NCI-H226 (cell line): ENCODE measurements at regions not wholly inside any gene's neighbourhood (a gene's known extent, or its start where the extent isn't known, plus 50 kb on each side); places are given as distances from the start of the nearest gene placed in this dataset.

Experiments used
- DNase-seq: peaks from one replicate; pipeline ENCODE4 v3.0.0-alpha.2; 2015

DNA sequence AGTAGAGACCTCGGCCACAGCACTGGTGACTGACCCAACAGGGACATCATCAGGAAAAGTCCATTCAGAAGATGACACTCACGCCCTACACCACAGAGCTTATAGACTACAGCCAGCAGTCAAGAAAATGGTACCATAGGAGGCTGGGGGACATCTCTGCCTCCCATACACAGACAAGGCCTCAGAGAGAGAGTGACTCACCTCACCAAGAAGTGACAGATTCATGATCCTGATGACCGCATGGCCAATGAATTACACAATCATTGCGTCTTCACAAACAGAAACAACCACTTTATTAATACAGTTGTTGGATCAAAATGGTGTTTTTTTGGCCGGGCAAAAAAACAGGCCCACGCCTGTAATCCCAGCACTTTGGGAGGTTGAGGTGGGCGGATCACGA lies 260.8 kb upstream of the TSHZ3 start:
- no peak for DNase-seq

DNA sequence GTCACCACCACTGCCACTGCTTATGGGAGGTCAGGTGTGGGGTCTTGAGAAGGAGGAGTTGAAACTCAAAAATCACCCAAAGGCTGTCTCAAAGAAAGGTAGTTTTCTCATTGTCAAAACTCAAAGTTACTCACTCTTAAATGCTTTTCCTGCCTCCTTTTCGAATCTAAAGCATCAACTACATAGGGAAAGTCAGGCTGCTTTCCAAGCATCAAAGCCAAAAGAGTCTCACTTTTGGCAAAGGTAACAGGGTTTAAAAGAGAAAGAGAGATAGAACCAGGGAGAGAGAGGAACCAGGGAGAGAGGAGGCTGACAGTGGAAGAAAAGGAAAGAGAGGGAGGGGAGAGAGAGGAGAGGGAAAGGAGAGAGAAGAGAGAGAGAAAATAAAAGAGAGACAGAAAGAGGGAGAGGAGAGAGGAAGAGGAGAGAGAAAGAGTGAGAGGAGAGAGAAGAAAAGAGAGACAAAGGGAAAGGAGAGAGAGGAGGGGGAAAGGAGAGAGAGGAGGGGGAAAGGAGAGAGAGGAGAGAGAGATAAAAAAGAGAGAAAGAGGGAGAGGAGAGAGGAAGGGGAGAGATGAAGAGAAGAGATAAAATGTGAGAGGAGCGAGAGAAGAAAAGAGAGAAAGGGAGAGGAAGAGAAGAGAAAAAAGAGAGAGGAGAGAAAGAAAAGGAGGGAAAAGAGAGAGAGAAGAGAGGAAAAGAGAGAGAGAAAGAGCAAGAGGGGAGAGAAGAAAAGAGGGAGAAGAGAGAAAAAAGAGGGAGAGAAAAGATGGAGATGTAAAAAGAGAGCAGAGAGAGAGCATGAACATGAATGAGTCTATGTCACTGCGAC lies 262.0 kb upstream of the TSHZ3 start:
- DNase-seq: no peak

DNA sequence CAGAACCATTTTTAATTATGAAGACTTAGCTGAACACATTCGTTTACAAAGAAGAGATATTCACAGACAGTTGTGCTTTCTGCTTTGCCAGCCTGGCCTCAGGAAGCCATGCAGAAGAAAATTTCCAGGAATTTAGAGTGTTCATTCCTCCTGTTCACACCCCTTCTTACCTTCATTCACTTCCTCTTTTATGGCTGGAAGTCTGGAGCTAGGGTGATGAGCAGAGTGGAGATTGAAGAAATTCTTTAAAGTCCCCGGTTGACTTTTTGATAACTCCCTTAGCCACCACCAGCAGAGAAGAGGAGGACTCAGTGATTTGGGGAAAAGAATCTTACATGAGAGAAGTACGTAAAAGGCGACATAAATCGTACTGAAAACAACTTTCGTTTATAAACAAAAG lies 263.6 kb upstream of the TSHZ3 start:
- no peak for DNase-seq

DNA sequence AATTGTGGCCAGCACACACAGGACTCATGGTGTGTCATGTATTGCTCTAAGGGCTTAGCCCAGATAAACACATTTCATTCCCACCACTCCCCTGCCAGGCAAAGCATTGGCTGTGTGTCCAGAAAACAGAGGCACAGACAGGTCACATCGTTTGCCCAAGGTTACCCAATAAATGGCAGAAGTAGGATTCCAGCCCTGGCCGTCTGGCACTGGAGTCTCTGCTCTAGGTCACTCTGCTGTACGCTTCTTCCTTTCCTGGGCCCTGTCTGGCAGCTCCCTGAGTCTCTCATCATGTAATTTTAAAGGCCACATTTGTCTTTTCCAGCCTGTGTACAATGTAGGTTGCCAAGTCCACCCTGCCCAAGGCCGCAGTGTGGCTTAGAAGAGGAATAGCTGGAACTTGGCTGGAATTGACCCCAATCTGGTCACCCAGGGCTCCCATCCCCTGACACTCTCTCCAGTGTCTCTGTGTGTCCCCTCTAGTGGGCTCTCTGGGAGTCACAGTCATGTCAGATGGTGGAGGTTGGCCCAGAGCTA lies 264.5 kb upstream of the TSHZ3 start:
- no peak for DNase-seq

DNA sequence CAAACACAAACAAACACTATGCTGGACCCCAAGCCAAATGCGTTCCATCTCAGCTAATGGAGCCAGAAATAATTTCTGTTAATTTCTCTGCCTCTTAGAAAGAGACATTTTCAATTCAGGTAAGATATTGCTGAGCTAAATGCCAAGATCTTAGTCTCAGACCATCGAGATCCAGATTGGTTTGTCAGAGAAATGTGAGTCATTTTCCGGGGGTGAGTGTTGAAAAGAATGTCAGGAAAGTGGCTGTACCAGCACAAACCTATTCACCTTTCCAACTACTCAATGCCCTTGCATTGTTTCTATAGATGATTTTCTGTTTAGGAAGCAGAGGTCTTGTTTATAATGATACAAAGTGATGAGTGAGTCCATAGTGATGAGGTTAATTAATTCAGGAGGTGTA lies 266.8 kb upstream of the TSHZ3 start:
- DNase-seq: no peak

DNA sequence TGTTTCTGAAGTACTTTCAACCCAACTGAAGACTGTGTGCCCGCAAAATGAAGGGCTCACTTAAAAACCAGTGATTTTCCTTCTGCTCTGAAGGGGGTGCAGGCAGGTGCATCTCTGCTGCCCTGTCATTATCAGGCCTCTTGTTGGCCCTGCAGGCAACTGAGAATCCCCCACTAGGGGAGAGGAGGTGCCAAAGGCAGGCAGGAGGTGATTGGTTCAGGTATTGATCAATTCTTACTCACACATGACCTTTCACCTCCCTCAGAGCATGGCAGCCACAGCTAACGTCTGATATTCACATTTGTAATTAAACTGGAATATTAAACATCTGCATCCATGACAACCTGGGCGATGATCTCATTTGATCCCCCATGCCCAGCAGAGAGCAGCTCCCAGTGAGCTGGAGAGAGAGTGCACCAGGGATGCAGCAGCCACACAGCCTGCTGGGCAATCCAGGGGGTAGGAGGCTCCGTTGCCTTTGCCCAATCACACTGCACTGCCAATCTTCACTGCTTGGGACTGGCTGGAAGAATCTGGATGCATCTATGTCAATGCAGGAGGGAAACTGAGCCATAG lies 267.9 kb upstream of the TSHZ3 start:
- no peak for DNase-seq

DNA sequence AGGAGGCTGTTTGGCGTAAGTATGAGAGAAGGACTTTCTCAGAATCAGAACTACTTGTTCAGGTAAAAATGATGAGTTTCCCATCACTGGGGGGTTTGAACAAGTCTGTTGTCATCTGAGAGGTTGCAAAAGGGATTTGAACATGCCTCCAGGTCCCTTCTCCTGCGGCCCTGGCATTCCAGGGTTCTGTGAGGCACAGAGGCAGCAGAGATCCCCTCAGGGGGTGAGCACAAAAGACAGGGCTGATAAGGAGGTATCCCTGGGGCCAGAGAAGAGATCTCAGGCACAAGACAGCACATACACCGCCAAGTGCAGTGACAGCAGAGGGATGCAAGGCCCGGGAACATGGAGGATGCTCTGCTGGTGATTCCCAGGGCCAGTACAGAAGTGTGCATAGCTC lies 275.8 kb upstream of the TSHZ3 start:
- DNase-seq: no peak

DNA sequence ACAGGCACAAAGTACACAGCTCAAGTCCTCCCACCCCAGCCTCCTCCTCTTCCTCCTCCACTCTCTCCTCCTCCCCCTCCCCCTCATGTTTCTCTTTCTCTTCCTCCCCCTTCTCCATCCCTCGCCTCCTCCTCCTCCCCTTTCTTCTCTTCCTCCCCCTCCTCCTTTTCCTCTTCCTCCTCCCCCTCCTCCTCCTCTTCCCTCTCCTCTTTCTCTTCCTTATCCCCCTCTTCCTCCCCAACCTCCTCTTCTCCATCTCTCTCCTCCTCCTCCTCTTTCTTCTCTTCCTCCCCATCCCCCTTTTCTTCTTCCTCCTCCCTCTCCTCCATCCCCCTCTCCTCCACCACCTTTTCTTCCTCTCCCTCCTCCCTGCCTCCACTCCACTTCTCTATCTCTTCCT lies 276.3 kb upstream of the TSHZ3 start:
- no peak for DNase-seq

DNA sequence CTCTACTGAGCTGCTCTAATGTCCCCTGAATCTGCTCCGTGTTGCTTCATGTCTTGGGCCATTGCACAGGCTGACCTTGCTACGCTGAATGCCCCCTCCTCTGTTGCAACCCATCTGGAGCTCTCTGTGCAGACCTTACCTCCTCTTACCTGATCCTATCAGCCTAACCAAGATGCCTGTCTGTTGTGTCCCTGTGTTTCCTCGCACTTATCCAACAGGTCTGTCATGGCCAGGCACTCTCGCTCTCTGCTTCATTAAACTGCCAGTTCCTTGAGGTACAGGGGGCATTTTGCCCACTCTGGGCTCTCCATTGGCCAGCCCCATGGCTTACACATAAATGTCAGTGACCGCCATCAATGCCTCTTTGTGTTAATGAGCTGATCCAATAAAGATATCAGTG lies 277.7 kb upstream of the TSHZ3 start:
- DNase-seq: no peak

DNA sequence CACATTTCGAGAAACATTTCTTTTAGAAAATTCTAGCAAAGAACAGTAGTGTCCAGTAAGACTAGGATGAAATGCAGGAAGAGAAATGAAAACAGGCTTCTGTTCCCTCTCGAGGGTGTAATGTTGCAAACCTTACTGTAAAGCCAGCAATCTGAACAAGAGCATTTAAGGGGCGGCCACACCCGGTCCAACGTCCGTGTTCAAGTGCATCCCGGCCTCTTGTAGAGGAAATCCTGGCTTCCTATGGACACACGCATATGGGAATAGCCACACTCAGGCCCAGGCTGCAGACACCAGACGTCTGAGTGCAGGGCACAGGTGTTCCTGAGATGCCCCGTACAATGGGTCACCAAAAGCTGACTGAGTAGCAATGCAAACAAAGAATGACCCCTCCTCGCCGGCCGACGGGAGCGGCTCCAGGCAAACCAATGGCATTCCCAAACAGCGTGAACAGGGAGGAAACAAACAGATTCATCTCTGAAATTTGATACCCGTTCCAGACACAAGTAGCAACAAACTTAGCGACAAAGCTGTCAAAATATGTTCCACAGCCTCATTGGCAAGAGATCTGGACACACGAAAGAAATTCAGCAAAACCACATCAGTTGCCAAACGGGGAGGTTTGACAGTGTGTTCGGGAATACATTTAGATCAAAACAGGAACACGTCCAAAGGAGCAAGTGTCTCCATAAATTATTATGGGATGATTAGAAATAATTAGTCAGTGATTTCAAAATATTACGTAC lies 278.6 kb upstream of the TSHZ3 start:
- no peak for DNase-seq

DNA sequence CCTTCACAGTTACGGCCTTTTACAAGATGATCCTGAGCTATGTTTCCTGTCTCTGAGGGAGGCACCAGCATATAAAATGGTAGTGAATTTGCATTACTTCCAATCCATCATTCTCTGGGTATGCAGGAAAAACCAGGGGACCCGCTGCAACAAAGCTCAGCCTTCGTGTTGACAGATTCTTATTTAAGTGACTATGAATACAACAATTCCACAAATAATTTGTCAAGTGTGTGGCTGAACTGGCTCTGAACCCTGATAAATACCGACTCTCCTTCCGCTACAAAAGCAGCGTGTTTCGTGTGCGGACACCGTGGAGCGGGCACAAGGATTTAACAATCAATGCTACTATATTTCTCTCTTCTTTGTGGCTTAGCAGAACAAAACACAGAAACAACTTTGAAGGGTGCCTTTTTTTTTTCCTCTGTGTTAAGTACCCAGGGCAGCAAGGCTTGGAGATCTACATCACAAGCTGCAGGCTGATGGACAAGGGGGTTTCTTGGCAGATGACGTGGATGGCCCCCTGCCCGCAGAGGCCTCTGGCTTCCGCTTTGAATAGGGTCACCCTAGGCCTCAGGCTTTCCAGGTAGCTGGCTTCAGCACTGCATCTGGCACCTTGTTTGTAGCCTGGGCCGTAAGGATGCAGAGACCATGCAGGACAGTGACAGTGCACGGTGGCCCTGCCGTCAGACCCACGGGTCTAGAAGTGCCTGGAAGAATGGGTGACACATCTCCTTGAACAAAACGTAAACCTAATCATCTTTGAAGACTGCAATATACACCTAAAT lies 280.5 kb upstream of the TSHZ3 start:
- no peak for DNase-seq

DNA sequence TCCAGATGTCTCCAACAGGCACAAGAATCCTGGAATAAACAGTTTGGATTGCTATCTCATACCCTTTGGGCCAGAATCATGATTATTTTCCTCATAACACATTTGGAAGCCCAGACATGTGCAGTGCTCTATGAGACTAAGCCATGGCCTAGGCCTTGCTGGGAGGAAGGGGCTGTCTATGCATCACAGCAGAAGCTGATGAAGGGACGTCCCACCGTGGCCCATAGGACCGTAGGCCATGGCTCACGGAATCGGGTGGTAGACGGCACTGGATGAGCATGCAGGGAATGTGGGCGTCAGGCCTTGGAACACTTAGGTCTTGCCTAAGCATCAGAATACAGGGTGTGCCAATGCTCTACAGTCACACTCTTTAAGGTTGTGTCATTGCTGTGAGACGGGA lies 283.8 kb upstream of the TSHZ3 start:
- DNase-seq: no peak

DNA sequence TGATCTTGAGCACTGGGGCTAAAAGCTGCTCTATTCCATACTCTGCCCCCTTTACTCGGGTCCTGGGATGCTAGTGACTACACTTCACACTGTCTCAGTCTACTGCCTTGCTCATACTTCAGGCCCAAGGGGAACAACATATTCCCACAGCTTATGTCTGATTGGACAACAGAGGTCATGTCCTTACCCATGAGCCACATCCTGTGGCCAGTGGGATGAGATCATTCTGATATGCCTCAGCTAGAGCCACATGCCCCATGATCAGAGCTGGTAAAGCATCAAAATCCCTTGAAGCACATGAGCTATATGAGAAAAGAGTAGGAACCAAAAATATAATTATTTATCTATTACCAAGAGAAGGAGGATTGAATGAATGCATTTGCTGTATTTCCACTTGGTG lies 290.1 kb upstream of the TSHZ3 start:
- no peak for DNase-seq

DNA sequence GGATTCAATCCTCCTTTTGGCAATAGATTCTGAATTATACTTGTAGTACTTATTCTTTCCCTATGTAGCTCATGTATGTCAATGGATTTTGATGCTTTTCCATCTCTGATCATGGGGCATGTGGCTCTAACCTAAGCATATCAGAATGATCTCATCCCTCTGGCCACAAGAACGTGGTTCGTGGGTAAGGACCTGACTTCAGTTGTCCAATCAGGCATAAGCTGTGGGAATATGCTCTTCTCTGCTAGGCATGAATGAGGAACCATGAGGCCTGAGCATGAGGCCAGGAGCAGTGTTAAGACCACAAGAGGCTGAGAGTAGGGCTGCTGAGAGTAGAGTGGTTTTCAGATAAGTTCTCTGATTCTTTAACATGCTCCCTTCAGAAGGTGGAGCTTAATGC lies 292.4 kb upstream of the TSHZ3 start:
- no peak for DNase-seq

DNA sequence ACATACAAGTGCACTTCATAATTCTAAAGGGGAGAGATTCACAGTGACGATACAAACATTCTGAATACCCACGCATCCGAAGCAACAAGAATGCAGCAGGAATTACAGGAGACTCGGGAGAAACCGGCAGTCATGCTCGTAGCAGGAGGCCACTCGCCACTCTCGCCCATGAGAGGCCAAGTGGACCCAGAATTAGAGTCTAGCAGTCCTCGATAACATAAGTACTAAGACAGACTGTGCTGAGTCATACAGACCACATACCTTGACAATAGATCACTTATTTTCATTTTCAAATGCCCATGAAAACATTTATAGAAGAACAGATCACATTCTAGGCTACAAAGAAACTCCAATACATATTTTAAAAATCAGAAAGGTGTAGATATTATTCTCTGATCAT lies 299.1 kb upstream of the TSHZ3 start:
- DNase-seq: no peak

DNA sequence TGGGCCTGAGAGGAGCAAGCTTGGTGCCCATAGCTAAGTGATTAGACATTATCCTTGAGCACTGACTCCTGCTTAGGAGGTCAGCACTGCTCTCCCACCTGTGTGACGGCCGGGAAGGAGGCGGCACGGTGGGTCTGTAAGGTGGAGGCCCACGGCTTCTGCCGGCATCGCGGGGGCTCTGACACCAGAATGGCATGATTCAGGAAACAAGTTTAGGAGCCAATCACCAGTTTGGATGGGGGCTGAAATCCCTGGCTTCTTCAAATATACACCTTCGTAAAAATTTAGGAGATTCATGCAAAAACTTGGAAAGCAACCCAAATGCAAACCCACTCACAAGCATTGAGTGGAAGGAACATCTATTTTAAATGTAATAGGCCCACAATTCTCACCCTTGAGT lies 307.3 kb upstream of the TSHZ3 start:
- no peak for DNase-seq

DNA sequence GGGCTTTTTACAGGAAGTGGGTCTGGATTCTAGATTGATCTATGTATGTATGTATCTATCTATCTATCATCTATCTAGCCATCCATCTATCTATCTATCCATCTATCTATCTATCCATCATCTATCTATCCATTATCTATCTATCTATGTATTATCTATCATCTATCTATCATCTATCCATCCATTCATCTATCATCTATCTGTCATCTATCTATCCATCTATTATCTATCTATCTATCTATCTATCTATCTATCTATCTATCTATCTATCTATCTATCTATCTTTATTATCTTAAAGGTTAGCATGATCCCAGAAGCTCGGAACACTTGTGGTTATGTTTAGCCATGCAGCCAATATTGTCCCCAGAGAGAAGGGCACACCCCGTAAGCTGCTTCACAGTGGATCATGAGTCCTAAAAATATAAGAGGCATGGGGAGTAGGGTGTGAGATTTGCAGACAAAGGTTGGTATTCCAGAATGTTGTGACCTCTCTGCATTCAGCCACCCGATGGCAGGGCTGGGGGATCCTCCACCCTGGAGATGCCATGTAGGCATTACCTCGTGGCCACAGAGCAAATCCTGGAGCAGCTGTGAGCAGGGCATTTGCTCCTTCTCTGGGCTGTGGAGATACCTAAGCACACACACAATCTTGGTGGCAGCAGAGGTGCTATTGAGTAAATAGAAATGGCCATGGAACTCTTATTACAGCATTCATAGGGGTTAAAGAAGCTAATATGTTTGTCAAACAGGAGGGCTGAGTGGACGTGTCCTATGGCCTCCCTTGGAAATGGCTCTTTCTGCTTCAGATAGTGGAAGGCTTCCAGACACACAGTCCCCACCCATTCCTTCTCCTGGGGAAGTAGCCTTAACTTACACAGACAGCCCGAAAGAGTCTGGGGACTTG lies 310.0 kb upstream of the TSHZ3 start:
- DNase-seq: no peak

DNA sequence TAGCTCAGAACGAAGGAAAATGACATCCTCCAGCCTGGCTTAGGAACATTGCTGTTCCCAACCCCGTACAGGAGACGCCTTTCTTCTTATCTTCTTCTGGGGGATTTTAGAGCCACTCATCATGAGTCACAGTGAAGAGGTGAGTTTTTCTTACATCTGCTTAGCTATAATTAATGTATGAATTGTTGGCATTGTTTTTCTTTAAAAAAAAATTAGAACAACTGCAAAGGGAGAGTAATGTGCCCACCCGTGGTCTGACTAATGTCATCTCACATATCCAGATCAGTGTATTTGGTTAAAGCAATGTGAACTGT lies 310.6 kb upstream of the TSHZ3 start:
- DNase-seq: no peak

DNA sequence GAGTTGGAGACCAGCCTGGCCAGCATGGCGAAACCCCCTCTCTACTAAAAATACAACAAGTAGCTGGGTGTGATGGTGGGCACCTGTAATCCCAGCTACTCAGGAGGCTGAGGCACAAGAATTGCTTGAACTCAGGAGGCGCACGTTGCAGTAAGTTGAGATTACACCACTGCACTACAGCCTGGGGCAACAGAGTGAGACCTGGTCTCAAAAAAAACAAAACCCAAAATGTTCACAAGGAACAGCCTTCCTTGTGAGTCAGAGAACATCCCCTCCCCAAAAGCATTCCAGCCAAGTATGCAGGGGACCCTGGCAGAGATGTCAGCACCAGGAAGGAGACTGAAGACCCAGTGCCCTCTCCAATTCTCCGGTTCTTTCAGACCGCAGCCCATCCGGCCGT lies 314.9 kb upstream of the TSHZ3 start:
- DNase-seq: no peak

DNA sequence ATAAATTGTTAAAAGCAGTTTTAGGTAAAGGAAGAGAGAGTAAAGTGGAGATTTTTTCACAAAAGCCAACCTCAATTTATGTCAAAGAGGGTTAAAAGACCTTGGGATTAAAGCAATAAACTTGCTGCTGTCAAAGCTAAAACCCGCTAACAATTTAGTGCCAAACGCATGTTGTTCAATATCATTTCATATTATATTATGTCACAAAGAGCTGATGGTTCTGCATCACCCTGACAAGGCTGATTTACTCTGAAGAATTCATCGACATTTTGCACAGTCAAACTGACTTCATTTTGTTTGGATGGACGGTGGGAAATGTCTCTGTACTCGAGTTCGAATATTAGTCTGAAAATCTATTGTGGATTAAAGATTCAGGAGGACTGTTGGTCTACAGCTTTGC lies 315.8 kb upstream of the TSHZ3 start:
- no peak for DNase-seq

DNA sequence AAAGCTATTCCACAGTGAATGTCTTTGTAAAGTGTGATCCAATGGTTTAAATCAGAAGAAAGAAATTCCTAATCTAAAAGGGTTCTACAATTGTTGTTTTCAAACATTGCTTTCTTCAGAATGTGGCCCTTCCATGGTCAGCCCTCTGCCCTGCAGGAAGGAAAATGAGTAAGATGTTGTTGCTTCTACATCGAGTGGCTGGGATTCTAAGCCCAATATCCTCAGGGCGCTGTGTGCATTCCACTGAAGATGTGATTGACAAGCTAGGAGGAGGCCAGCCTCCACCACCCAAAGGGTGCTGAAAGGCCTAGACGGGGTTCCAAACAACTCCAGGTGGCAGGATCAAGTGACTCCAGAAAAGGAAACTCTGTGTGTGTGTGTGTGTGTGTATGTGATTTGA lies 316.9 kb upstream of the TSHZ3 start:
- DNase-seq: no peak

DNA sequence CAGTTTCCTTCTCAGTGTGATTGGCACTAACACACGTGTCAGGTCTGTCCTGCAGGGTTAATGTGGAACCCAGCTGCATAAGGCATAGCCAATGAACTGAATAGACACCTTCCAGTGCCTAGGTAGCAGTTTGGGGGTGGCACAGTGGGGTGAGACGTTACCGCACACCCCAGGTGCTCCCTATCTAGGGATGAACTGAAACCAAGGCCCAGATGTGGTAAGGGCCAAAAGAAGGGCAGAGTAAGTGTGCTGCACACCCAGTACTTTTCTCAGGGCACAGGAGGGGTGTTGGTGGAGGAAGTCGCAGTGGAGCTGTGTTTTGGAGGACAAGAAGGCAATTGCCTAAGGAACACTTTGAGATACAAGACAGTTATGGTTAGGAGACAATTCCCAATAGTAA lies 317.9 kb upstream of the TSHZ3 start:
- DNase-seq: no peak
